ENCODE measurements at regions not wholly inside any gene's neighbourhood (a gene's known extent, or its start where the extent isn't known, plus 50 kb on each side); places are given as distances from the start of the nearest gene placed in this dataset.
"Not testable (repeated sequence)": the region's sequence is repeated elsewhere in the genome, so short reads cannot be mapped to it uniquely, and the experiment has no call there.

GRCh38 chr2:66110608-66111007 is 324.3 kb upstream of the MEIS1 start:
- TF ChIP-seq, protein P1, sequence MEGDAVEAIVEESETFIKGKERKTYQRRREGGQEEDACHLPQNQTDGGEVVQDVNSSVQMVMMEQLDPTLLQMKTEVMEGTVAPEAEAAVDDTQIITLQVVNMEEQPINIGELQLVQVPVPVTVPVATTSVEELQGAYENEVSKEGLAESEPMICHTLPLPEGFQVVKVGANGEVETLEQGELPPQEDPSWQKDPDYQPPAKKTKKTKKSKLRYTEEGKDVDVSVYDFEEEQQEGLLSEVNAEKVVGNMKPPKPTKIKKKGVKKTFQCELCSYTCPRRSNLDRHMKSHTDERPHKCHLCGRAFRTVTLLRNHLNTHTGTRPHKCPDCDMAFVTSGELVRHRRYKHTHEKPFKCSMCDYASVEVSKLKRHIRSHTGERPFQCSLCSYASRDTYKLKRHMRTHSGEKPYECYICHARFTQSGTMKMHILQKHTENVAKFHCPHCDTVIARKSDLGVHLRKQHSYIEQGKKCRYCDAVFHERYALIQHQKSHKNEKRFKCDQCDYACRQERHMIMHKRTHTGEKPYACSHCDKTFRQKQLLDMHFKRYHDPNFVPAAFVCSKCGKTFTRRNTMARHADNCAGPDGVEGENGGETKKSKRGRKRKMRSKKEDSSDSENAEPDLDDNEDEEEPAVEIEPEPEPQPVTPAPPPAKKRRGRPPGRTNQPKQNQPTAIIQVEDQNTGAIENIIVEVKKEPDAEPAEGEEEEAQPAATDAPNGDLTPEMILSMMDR (IDR thresholded peaks at IDR 0.05; ENCODE audit: borderline replicate concordance, insufficient read depth, low read depth, low read length), result no peak
- H3K4me3 ChIP-seq (ENCODE audit: low read depth, low read length), result no peak overlapping the region

DNA sequence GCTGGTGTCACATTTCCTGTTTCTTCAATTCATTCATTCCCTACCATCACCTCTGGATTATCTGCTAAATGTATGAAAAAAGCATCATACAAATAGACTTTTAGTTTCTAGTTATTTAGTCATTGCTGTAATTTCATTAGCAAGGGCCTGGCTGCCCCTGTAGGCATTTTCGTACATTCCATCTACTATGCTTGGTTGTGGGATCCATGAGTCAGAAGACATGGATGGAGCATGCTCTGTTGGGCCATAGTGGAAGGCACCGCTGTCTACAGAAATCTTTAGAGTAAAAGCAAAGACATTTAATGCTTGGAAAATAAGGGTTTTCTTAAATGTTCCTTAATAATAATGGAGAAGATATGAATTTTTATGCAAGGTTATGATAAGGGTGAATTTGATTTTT is 324.8 kb upstream of the MEIS1 start:
- no peak overlapping the region for H3K4me3 ChIP-seq (ENCODE audit: low read depth, low read length)
- TF ChIP-seq, protein P1 (IDR thresholded peaks at IDR 0.05; ENCODE audit: borderline replicate concordance, insufficient read depth, low read depth, low read length), result no peak

- no peak overlapping the region for H3K4me3 ChIP-seq (ENCODE audit: low read depth, low read length)
- TF ChIP-seq, protein P1 (IDR thresholded peaks at IDR 0.05; ENCODE audit: borderline replicate concordance, insufficient read depth, low read depth, low read length), result no peak
These were observed 325.5 kb upstream of the MEIS1 start for GRCh38 chr2:66109419-66109818.

- H3K4me3 ChIP-seq (ENCODE audit: low read depth, low read length), result no peak overlapping the region
- TF ChIP-seq, protein P1 (IDR thresholded peaks at IDR 0.05; ENCODE audit: borderline replicate concordance, insufficient read depth, low read depth, low read length), result no peak
These were observed 329.7 kb upstream of the MEIS1 start for GRCh38 chr2:66105066-66105753.

DNA sequence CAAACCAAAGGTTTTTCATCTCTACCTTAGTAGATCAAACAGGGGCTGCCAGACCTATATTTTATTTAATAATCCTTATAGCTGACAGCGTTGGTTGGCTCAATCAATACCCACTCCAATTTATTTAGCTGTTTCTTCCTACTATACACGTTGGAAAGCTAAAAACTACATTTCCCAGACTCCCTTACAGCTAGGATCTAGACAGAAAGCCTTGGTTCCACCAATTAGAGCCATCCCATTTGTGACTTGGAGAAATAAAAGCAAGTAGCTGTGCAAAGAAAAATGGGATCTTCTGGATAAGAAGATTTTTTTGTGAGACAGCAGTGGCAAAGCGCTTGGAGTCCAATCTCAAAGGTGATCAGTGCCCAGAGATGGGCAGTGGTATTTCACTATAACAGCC is 331.3 kb upstream of the MEIS1 start:
- TF ChIP-seq, protein P1 (IDR thresholded peaks at IDR 0.05; ENCODE audit: borderline replicate concordance, insufficient read depth, low read depth, low read length), result no peak
- no peak overlapping the region for H3K4me3 ChIP-seq (ENCODE audit: low read depth, low read length)

- TF ChIP-seq, protein P1 (IDR thresholded peaks at IDR 0.05; ENCODE audit: borderline replicate concordance, insufficient read depth, low read depth, low read length), result no peak
- no peak overlapping the region for H3K4me3 ChIP-seq (ENCODE audit: low read depth, low read length)
These were observed 333.7 kb upstream of the MEIS1 start for GRCh38 chr2:66101206-66101605.

DNA sequence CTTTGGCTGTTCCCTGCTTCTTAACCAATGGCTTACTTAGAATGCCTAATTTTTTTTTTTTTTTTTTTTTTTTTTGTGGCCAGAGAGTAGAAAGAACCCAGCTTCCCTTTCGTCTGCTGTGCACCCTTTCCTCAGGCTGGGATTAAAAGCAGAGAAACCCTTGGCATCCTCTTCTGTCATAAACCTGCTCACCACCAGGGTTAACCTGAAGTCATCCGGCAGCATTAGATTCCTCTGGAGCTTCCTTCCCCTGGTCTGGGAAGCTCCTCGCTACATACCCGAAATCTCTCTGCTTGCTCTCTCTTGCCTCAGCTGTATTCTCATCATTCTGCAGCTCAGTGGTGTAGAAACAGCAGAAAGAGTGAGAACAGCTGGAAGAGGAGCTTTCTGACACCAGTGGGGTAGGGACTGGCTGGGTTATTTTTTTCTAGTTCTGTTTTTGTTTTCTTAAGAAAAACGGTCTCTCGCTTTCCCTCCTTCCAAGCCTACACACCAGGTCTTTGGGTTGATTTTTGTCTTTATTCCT is 339.0 kb upstream of the MEIS1 start:
- TF ChIP-seq, protein P1 (IDR thresholded peaks at IDR 0.05; ENCODE audit: borderline replicate concordance, insufficient read depth, low read depth, low read length), result no peak
- no peak overlapping the region for H3K4me3 ChIP-seq (ENCODE audit: low read depth, low read length)

GRCh38 chr2:66094689-66095088 is 340.2 kb upstream of the MEIS1 start:
- H3K4me3 ChIP-seq (ENCODE audit: low read depth, low read length), result not testable (repeated sequence)
